GOT3 (cell line): ENCODE measurements at regions not wholly inside any gene's neighbourhood (a gene's known extent, or its start where the extent isn't known, plus 50 kb on each side); places are given as distances from the start of the nearest gene placed in this dataset.
"Not testable (repeated sequence)": the region's sequence is repeated elsewhere in the genome, so short reads cannot be mapped to it uniquely, and the experiment has no call there.

ENCODE experiments used
- DNase-seq: peaks from one replicate; lab custom pipeline; 2025; ENCODE audit warnings: mixed read lengths; lab: John Stamatoyannopoulos, UW

DNA sequence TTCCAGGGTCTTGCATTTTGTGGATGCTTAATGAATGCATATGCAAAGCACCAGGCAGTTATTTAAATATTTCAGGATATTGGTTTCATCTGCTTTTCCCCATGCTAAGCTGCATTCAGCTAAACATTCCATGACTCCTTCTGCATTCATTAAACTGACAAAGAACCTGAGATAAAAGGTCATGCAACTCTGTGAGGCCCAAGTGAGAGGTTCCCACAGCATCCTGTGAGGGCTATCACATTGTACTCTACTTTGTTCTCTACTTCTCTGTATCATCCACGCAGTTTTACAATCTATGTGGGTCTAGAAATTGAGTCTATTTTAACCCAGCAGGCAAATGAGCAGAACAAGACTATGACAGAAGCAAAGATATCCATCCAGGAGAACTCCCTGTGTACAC, 86.4 kb upstream of the PRSS16 start:
- no peak for DNase-seq

DNA sequence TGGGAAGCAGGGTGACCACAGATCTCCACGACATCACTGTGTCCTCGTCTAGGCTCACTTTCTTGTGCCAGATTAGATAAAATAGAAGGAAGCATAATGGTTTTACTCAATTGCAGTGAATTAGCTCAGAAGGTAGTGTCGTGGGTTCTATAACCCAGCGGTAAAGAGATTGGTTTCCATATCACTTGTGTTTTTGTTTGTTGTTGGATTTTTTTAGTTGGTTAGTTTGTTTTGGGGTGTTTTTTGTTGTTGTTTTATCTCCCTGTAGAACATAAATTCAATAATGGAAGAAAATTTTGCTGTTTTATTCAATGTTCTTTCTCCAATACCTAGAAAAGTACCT, 85.9 kb upstream of the PRSS16 start:
- no peak for DNase-seq

DNA sequence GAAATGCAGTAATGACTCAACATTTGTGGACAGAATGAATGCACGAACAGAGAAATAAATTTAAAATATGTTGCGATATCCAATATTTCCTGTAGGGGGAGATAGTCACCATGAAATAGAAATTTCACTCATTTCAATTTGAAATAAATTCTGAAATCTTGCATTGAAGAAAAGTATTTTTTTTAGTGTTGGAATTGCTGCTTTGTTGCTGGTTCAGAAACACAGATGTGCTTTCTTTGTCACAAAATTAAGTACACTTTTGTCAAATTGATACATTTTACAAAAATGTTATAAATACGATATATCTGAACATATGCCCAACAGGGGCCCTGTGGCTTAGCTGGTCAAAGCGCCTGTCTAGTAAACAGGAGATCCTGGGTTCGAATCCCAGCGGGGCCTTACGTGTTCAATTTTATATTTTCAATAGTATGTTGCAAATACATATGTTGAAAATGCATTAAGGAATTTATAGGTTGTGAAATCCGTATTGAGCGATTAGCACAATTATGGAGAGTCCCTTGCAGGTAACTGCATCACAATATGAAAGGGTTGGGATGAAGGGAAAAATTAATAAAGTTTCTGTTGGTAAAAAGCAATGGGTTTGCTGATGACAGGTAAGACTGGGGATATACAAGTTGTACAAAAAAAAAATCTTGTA, 85.4 kb upstream of the PRSS16 start:
- DNase-seq = no peak

DNA sequence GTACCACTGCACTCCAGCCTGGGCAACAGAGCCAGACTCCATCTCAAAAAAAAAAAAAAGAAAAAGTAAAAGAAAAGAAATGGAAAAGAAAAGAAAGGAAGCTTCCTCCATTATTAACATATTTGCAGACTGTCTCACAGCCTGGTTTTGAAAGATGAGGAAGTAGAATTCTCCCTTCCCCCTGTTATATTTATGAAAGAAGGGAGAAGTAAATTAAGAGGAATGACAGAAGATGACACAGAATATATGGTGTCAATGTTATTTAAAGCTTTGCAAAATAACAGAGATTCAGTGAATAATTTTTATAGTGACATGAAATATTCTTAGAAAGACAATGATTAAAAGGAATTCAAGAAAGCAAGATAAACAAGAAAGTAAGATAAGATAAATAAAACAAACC, 83.7 kb upstream of the PRSS16 start:
- DNase-seq = no peak

DNA sequence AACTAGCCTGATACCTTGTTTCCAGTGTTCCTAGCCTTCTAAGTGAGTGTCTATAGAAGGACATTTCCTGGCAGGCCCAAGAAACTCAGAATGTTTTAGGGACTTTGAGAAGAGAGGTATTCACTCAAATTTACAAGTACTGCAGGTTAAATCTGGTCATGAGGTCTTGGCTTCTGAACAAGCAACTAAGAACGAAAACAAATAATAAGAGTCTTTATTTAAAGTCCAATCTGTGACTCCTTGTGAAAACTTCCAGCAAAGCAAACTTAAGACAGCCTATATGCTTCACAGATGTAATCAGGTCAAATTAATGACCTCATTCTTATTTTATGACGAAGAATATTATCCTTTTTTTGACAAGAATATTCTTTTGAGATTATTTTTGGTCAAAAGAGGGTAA, 79.4 kb upstream of the PRSS16 start:
- DNase-seq = no peak

DNA sequence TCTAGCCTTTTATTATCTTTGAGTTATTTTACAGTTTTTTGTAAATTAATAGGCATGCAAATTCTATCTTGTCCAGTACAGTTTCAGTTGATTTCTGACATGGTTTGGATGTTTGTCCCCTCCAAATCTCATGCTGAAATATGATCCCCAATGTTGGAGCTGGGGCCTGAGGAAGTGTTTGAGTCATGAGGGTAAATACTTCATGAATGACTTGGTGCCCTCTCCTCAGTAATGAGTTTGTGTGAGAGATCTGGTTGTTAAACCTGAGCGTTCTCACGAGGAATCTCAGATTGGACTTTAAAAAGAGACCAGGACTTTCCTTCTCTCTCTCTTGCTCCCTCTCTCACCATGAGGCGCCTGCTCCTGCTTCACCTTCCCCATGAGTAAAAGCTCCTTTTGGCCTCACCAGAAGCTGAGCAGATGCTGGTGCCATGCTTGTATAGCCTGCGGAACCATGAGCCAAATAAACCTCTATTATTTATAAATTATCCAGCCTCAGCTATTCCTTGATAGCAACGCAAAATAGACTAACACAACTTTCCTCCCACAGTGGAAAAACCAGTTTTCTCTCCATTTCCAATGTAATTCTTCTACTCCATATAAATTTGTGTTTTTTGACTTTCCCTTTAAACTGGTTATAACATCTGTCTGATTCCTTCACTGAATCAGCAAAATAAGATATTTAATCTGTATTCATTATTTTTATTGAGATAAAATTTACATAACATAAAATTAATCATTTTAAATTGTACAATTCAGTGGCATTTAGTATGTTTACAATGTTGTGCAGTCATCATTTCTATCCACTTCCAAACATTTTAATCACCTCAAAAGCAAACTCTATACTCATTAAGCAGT, 78.7 kb upstream of the PRSS16 start:
- no peak for DNase-seq

DNA sequence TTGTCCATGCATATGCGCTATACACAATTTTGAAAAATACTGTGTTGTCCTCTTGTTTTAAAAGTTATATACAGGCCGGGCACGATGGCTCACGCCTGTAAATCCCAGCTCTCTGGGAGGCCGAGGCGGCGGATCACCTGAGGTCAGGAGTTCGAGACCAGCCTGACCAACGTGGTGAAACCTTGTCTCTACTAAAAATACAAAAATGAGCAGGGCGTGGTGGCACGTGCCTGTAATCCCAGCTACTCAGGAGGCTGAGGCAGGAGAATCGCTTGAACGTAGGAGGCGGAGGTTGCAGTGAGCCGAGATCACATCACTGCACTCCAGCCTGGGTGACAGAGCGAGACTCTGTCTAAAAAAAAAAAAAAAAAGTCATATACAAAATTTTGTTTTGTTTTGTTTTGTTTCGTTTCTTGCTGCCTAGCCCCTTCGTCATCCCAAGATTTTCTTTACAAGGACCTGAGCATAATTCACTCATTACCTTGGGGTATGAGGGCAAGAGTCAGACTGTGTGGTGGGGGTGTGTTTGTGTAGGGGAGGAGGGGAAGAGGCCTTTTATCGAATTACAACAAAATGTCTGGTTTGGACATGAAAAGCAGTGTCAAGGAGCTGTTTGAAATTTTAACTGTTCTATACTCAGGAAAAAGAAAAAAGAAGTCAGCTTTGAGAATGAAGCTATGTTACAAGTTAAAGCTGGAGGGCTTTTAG, 74.8 kb upstream of the PRSS16 start:
- DNase-seq = not testable (repeated sequence)

DNA sequence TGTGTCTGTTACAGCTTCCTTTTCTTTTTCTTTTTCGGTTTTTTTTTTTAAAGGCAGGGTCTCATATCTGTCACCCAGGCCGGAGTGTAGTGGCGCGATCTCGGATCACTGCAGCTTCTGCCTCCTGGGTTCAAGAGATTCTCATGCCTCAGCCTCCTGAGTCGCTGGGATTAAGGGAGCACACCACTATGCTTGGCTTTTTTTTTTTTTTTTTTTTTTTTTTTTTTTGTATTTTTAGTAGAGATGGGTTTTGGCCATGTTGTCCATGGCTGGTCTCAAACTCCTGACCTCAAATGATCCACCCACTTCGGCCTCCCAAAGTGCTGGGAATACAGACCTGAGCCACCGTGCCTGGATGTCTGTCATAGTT, 74.3 kb upstream of the PRSS16 start:
- DNase-seq = not testable (repeated sequence)

DNA sequence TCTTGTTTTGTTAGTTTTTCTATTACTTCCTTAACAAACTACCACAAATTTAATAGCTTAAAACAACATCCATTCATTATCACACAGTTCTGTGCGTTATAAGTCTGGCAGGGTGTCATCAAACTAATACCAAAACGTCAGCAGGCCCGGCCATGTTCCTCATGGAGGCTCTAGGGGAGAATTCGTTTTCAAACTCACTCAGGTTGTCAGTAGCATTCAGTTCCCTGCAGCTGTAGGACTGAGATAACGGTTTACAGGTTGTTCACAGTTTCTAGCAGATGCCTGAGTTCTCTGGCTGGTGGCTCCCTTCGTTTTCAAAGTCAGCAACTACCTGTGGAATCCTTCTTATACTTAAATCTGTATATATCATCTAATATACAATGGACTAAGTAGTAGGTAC, 72.5 kb upstream of the PRSS16 start:
- DNase-seq = no peak

DNA sequence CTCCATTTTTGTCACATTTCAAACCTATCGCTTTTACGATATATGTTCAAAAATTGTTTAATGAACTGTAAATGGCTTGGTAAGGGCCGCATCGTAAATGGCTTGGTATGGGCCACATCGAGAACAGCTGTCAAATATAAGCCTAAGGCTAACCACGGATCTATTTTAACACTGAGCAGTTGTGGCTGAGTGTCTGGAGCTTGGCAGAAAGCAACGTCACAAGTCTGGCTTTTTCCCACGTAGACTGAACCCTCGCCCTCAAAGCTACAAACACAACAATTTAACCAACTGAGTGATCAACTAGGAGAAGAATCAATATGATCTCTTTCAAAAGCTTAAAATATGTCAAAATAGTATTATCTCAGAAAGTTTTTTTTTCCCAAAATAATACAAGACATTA, 71.4 kb upstream of the PRSS16 start:
- no peak for DNase-seq

DNA sequence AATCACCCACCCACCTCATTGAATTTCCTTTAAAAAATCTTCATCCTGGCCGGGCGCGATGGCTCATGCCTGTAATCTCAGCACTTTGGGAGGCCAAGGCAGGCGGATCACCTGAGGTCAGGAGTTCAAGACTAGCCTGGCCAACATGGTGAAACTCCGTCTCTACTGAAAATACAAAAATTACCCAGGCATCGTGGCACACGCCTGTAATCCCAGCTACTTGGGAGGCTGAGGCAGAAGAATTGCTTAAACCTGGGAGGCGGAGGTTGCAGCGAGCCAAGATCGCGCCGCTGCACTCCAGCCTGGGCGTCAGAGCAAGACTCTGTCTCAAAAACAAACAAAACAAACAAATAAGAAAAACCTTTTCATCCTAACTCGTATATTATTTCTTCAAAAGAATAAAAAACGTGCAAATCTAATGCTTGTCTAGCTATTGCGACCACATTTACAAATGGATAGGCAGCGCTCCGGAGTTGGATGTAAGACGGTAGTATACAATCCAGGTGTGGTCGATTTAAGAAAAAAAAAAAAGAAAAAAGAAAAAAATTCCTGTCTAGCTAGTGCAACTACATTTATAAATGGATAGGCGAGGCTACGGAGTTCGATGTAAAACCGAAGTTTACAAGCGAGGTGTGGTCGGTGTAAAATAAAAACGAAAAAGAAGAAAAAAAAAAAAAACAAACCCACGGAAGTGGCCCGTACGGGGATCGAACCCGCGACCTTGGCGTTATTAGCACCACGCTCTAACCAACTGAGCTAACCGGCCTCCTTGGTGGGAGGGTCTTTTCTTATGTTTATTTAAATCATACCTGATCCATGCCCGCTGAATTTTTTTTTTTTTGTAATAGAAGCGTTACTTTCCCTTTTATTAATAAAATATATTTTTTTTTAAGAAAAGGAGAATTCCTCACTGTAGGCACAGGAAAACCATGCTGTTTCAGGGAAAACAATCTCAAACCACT, 70.7 kb upstream of the PRSS16 start:
- no peak for DNase-seq

DNA sequence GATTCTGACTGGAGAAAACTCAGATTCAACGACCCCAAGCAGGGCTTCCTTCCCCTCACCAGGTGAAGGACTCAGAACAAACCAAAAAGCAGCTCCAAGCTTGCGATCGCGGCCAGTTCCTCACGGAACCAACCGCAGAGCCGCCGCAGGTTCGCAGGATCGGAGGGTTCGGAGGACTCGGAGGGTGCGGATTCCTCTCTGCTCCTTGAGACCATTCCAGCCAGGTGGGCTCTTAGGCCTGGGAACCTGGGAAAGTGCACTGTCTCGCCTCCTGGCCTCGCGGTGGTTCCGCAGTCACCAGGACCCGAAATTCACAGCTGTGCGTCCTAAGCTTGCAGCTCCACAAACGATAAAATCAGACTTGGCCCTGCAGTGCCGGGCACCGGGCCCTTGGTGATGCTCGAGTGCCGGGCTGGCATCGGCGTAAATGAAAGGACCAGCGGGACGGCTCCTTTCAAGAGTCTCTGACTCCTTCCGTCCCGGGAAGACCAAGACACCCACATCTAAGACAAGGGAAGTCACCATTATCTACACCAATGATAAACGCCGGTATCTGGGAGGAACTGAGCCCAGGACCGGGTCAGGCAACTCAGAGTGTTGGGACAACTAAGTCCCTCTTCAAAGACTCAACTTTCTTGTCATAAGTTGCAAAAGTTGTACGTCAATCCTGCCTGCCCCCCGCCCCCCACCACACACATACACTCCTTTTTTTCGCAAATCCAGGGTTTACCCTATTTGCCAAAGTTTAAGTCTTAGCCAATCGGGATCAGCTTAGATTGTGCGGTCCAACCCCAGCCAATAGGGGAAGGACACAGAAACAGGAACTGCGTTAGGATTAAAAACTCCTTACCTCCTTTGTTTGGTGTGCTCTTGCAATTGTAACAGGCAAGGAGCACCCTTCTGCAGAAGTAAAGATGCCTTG, 69.8 kb upstream of the PRSS16 start:
- peak; percentile 72 for DNase-seq

DNA sequence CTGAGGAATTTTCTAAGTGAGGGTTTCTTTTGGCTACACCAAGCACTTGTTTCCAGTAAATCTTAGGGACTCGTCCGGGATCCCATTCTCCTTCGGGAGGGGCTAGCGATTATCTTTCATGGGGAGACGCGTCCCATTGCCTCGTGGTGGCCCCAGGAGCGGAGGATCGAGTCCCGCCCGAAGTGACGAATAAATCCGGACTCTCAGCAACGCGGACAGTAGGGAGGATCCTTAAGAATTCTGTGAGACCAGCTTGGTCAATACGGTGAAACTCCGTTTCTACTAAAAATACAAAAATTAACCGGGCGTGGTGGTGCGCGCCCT, 69.1 kb upstream of the PRSS16 start:
- no peak for DNase-seq

DNA sequence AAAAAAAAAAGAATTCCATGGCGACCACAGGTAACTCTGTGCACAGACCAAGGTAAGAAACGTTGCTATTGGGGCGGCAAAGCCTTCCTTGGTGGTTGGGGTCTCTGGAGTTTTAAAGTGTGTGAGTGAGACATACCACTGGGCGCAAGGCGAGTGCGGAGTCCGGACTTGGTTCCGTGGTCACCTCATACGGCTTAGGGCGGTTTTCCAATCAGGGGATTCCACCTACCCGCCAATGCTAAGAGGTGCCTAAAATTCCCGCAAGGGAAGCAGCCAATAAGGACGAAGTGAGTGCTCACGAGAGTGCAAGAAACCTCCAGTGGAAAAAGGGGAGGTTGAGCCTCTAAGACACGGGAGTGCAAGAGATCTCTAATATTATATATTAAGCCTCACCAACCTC, 68.6 kb upstream of the PRSS16 start:
- no peak for DNase-seq

DNA sequence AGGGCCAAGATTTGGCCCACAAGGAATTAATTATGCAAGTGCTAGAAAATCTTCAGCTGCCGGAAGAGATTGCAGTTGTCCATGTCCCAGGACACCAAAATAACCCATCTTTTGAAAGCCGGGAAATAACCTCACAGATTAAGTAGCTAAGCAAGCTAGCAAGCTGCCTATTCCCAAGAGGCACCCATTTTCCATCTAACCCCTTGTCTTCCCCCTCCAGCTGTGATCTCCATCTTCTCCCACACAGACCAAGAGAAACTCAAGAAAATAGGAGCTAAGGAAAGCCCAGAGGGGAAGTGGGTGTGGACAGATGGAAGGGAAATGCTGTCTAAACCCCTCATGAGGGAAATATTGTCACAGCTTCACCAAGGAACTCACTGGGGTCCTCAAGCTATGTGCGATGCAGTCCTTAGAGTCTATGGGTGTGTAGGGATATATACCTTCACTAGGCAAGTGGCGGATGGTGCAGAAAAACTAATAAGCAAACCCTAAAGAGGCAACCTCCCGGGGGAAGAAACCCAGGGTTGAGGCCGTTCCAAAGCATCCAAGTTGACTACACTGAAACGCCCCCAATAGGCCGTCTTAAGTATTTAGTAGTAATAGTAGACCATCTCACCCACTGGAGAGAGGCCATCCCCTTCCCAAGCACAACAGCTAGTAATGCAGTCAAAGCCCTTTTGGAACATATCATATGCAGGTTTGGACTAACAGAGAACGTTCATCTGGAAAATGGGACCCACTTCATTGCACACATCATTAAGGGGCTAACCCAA, 64.3 kb upstream of the PRSS16 start:
- no peak for DNase-seq

DNA sequence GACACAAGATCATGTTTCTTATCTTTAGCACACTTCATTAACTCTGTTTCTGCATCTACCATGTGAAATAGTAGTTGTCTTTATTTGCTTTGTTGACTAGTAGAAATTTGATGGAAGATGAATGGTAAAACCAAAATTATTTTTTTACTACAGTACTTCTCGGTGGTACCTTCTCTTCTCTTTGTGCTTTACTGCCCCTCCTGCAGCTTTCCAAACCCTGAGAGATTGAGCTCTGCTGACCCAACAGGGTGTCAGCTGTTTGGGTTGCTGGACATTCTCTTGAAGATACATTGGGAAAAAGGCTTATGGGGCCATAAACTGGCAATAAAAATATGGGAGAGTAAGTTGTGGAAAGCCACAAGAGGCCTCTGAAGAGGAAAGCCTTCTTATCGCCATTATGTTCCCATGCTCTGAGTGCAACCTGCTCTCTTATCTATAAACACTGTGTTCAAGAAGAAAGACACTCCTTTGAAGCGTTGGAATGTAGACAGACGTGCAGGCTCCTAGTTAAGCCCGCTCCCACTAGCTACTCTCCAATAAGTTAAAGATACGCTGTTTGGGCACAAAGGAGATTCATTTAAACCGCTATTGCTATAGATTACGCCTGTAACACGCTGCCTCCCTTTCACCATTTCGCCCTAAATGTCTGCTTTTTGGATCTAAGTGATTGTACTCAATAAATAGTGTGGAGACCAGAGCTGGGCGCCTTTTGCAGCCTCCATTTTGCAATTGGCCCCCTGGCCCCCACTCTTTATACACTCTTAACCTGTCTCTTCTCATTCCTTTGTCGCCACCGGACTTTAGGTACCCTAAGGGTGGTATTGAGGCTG, 60.1 kb upstream of the PRSS16 start:
- no peak for DNase-seq

DNA sequence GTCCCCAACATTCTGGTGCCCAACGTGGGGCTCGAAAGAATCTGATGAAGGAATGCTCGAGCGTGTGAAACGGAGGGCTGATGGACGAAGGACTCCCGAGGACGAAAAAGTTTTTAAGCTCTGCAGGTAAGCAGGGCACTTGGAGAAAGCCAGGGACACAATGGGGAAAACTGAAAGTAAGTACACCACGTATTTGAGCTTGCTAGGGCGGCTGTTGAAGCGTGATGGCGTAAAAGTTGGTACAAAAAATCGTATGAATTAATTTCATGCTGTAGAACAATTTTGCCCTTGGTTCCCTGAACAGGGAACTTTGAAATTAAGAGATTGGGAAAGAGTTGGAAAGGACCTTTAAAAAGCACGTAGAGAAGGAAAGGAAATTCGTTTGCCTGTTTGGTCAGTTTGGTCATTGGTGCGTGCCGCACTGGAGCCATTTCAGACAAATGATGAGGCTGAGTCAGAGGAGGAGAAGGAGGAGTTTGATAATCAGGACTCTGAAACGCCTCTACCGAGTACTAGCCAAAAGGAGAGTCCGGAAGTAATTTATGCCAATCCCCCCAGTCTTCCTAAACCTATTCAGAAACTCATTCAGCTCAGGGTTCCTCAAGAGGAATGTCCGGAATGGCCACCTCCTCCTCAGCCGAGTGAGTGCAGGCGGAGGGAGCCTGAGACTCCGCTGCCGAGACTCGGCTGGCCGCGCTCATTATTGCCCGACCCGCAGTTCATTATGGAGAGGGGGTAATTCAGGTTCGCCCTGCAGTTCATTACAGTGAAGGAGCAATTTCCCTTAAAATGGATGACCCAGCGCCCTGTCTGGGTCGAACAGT, 59.2 kb upstream of the PRSS16 start:
- peak; percentile 23 for DNase-seq

DNA sequence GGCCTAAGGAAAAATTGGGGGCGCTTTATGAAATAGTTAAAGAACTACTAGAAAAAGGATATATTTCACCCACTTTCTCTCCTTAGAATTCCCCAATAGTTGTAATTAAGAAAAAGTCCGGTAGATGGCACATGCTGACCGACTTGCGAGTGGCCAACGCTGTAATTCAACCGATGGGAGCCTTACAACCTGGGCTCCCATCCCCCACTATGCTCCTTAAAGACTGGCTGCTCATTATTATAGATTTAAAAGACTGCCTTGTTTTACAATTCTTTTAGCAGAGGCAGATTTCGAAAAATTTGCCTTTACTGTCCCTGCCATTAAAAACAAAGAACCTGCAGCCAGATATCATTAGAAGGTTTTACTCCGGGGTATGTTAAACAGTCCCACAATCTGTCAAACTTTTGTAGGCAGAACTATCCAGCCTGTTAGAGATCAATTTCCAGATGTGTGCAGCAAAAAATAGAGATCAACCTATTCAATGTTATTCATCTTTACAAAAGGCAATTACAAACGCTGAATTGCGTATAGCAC, 58.5 kb upstream of the PRSS16 start:
- no peak for DNase-seq
